NCI-H1048 (cell line): ENCODE measurements at regions not wholly inside any gene's neighbourhood (a gene's known extent, or its start where the extent isn't known, plus 50 kb on each side); places are given as distances from the start of the nearest gene placed in this dataset.

ENCODE experiments used
- DNase-seq: peaks from one replicate; lab custom pipeline; 2025; lab: John Stamatoyannopoulos, UW

DNA sequence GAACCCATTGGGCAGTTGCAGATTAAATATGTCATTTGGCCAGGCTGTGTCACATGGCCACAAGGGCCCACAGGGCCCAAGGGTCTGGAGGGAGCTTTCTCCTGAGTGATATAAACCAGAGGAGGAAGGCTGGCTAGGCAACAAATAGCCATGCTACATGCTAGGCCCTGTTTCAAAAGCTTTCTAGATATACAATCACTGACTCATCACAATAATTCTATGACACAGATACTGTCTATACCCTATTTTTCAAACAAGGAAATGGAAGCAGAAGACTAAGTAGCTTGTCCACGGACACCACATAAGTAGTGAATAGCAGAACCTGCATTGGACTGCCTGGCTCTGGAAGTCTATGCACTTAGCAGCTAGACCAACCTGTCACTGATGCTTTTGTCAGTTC, 625.4 kb downstream of the NTRK3 start:
- no peak for DNase-seq

DNA sequence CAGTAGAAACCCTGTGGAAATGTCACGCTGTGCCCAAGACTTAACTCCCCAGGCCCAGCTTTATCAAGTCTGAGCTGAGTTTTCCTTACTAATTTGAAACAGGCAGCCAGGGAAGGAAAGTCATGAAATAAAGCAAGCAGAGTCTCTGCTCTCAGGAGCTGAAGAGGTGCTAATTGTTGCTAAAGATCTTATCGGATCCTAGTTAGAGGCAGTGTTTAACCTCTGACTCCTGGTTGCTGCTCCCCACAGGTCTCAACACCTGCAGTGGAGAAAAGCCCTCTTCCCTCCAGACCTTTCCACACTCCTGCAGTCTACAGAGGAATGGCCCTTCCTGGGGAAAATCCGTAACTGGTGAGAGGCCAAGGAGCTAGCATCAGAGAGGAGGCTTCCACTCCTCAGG, 628.2 kb downstream of the NTRK3 start:
- DNase-seq, result no peak

GRCh38 chr15:87626860-87627259, 629.7 kb downstream of the NTRK3 start:
- DNase-seq, result no peak

GRCh38 chr15:87623832-87624231, 632.7 kb downstream of the NTRK3 start:
- DNase-seq, result no peak

DNA sequence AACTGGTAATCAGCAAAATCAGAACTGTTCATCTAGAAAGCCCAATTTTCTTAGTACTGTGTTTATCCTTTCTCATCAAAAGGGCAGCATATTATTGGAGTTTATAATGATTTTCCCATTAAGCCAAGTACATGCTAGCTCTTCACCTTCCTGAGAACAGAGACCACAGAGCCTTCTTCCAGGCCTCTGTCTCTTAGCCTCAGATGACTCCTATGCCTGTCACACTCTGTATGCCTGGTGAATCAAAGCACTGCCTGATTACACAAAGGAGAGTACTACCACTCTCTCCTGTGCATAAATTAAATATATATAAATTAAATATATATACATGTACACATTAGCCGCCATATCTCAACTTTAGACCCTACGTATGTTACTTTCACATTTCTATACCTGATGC, 636.1 kb downstream of the NTRK3 start:
- DNase-seq, result no peak

DNA sequence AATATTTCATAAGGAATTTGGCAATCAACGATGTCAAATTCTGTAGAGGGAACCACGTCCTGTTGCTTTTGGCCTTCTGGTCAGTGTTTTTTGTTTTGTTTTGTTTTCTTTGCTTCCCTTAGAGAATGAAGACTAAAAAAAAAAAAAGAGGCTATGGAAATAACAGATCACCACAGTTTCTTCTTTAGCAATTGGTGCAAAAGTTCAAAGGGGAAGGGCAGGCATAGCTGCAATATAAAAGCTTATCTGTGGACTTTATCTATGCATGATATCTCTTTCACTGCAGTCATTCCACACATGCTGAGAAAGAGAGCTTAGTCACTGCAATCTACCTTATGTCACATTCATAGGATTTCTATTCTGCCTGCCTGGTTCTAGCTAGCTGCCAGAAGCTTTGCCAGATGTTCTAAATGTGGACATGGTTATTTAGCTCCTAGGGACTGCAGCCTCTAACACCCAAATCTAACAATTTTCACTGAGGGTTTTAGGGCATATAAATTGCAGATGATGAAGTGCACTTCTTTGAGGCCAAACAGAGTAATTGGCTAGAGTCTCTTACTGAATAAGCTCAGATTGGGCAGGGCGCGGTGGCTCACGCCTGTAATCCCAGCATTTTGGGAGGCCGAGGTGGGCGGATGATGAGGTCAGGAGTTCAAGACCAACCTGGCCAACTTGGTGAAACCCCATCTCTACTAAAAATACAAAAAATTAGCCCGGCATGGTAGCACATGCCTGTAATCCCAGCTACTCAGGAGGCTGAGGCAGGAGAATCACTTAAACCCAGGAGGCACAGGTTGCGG, 637.2 kb downstream of the NTRK3 start:
- no peak for DNase-seq

GRCh38 chr15:87618203-87618725, 638.3 kb downstream of the NTRK3 start:
- no peak for DNase-seq

DNA sequence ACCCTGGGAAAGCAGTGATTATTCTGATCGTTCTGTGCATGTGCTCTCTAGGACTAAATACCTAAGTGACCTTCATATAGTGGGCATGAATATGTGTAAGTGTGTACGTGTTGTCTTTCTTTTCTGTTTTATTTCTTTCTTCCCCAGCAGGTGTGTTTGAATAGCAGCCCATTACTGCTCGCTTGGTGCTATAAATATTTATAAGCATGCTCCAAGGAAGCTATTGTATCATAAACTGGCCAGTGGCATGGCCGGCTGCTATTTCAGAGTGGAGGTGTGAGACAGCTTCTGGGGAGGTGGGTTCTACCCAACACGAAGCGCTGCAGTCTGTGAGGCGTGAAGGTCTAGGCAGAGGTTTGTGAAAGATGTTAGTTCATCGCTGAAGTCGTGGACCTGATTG, 641.8 kb downstream of the NTRK3 start:
- no peak for DNase-seq

GRCh38 chr15:87610366-87610765, 646.2 kb downstream of the NTRK3 start:
- no peak for DNase-seq

DNA sequence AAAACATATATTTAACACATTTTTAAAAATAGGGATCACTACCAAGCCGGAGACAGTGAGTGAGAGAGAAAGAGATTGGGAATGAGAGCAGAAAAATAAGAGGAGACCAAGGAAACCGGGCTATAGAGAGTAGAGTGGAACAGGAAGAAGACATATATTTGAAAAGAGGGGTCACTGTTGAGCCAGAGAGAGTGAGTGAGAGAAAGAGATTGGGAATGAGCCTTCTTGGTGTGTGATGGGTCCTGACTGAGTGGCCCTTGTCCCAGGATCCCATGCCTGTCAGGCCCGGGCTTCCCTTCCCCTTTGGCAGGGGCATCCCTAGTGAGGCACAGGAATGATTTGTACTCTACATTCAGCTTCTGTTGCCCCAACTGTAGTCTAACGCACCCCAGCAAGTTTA, 646.6 kb downstream of the NTRK3 start:
- DNase-seq, result no peak

GRCh38 chr15:87609474-87609873, 647.1 kb downstream of the NTRK3 start:
- DNase-seq, result no peak

- DNase-seq, result no peak
Observed at GRCh38 chr15:87608238-87609028, 648.1 kb downstream of the NTRK3 start.

GRCh38 chr15:87606971-87607370, 649.6 kb downstream of the NTRK3 start:
- DNase-seq, result no peak

GRCh38 chr15:87604857-87605446, 651.6 kb downstream of the NTRK3 start:
- DNase-seq, result no peak

- DNase-seq, result no peak
Observed at GRCh38 chr15:87602371-87602770, 654.2 kb downstream of the NTRK3 start.

DNA sequence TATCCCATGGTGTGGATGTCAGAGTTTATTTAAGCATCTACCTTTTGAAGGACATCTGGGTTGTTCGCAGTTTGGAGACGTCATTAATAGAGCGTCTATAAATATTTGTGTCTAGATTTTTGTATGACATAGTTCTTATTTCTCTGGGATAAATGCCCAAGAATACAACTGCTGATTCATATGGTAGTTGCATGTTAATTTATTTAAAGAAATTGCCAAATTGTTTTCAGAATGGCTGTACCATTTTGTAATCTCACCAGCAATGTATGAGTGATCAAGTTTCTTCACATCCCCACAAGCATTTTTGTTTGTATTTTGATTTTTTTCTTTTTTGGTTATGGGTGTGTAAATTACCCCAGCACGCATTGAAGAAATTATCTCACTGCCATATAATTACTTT, 656.9 kb downstream of the NTRK3 start:
- DNase-seq, result no peak

- DNase-seq, result no peak
Observed at GRCh38 chr15:87597346-87598052, 659.0 kb downstream of the NTRK3 start.

DNA sequence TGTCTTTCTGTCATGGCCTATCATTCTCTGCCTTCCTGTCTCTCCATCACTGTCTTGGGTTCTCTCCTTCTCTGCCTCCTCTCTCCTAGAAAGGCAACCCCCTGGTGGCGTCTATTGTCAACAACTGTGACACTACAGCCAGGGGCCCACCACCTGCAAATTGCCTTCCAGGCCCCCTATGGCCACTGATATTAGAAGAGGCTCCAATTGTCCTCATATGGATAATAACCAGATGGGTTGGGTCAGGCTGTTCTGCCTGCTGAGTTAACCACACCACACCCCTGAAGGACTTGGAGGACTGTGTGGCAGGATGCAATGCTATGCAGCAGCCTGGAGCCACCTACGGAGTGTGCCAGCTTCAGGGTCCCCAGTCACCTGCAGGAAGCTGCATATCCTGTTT, 665.0 kb downstream of the NTRK3 start:
- DNase-seq, result no peak

GRCh38 chr15:87591042-87591441, 665.5 kb downstream of the NTRK3 start:
- DNase-seq, result no peak

- DNase-seq, result no peak
Observed at GRCh38 chr15:87589134-87589533, 667.4 kb downstream of the NTRK3 start.

DNA sequence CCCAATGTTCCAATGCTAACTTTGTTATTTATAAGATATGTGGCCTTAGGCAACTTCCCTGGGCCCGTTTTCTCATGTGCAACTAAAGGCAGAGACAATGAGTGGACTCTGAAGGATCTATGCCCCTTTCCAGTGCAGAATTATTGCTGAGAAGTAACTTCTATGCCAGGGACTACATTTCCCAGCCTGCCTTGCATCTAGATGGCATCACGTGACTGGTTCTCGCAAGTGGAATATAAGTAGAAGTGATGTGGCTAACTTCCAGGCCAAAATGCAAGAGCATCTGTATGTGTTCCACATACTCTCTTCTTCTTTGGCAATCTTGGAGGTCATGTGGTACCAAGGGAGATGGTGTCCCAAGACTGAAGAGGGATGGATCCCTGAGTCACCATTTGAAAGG, 674.4 kb downstream of the NTRK3 start:
- no peak for DNase-seq

GRCh38 chr15:87579537-87579936, 677.0 kb downstream of the NTRK3 start:
- DNase-seq, result no peak
